ENCODE measurements at regions not wholly inside any gene's neighbourhood (a gene's known extent, or its start where the extent isn't known, plus 50 kb on each side); places are given as distances from the start of the nearest gene placed in this dataset.
A peak's percentile ranks its signal among the peaks of the same experiment; 100 is the strongest.

DNA sequence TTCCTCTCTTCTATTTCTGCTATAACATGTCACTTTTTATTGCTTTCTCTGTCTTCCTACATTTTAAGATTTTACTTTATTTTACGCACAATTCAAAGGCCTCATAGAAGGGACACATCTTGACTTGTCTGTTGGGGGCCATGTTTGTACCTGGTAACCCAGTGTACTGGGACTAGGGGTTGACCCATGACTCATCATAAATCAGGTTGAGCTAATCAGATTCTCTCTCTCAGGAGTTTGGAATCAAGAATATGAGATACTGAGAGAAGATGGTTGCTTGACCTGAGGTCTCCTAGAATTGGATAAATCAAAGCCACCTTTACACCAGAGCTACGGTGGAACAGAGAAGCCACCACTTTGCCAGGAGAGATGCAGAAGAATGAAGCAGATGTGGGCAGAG, 153.0 kb downstream of the UXS1 start:
- no peak for DNase-seq

DNA sequence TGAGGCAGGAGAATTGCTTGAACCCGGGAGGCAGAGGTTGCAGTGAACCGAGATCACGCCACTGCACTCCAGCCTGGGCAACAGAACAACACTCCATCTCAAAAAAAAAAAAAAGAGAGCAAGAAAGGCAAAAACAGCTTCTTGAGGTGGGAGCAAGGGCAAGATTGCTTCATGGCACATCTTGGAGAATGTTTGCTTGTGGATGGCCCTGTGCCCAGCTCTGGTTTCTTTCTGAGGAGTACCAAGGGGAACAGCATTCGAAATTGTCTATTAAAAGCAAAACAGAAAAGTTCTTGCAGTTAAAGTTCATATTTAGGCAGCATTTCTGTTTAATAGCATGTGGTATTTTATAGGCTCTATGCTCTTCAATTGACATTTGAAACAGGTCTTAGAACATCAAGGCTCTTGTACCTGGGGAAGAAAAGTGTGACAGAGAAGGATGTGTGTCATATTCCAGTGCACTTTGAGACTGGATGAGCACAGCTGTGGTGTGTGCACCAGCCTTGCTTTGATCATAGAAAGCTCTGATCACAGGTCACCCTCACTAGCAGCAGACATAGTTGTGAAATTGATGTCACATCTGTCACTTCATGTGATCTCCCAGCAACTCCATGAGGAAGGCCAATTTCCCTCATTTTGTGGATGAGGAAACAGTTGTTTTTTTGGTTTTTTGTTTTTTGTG, 154.3 kb downstream of the UXS1 start:
- peak; percentile 4 for DNase-seq

DNA sequence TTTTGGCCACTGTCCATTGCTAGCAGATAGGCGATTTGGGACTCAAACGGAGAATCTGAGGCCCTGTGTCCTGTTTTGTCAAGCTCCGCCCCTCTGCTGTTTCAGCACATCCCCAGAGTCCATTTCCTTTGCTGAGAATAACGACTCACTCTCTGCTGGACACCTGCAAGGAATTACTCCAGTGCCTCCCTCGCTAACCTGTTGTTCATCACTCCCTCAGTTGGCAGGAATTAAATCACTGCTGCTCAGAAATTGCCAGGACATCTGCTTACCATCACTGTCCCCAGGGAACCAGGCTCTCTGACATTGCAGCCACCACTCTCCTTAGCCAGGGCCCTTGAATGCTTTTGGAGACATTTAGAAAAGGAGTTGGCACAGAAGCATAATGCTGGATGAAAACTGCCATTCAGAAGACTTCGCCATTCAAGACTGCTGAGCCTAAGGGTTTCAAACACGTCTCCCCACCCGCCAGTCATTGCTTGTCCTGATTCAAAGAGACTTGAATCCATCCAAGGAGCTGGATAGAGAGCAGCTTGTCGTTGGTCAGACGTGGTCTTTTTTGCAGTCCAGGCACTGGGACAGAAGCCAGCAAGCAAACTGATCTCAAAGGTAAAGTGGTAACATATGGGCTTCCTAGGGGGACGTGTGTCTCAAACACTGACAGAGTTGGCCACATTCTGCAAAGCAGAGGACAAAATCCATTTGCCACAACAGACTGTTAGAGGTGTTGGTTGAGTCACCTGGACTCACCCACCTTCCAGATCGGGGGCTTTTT, 155.3 kb downstream of the UXS1 start:
- DNase-seq, result peak; percentile 4

DNA sequence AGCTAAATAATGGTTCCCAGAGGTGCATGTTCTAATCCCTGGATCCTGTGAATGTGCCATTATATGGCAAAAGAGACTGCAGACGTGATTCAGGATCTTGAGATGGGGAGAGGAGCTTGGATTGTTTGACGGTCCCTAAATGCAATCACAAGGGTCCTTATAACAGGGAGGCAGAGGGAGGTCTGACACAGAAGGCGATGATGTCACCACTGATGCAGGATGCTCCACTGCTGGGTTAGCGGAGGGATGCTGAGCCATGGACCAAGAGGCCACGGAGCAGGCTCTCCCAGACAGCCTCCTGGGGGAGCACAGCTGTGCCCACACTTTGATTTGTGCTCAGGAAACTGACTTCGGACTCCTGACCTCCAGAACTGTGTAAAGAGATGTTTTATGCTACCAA, 156.2 kb downstream of the UXS1 start:
- DNase-seq, result no peak

DNA sequence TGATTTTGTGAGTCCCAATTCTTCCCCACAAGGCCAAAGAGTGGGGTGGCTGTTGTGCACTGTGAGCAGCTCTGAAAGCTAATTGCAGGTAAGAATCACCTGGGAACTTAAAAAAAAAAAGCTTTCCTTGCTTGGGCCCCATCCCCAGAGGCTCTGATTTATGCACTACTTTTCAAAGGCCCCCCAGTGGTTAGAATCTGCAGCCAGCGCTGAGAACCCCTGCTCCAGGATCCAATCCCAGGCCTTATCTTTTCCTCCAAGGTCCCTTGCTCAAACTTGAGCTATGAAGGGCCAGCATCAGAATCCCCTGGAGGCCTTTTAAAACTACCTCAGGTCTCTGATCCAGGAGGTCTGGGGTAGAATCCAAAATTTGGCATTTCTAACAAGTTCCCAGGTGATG, 156.8 kb downstream of the UXS1 start:
- no peak for DNase-seq

DNA sequence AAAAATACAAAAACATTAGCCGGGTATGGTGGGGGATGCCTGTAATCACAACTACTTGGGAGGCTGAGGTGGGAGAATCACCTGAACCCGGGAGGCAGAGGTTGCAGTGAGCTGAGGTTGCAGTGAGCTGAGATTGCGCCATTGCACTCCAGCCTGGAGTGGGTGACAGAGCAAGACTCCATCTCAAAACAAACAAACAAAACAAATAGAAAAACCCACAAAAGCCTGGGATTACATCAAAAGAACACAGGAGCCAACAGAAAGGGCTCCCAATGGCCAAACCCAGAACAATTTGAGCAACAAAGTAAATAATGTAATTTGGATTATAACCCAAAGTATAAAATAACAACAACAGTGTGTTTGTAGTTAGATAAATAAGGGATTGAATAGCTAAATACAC, 159.8 kb downstream of the UXS1 start:
- DNase-seq, result no peak

DNA sequence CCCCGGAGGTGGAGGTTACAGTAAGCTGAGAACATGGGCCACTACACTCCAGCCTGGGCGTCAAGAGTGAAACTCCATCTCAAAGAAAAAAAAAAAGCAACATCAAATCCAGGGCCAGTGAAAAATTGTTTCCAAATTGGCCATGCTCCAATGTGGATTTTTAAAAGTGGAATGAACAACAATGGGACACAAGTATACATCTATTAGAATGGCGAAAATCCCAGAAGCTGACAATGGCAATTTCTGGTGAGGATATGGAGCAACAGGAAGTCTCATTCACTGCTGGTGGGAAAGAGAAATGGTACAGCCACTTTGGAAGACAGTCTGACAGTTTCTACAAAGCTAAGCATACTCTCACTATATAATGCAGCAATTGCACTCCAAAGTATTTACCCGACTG, 161.4 kb downstream of the UXS1 start:
- no peak for DNase-seq

DNA sequence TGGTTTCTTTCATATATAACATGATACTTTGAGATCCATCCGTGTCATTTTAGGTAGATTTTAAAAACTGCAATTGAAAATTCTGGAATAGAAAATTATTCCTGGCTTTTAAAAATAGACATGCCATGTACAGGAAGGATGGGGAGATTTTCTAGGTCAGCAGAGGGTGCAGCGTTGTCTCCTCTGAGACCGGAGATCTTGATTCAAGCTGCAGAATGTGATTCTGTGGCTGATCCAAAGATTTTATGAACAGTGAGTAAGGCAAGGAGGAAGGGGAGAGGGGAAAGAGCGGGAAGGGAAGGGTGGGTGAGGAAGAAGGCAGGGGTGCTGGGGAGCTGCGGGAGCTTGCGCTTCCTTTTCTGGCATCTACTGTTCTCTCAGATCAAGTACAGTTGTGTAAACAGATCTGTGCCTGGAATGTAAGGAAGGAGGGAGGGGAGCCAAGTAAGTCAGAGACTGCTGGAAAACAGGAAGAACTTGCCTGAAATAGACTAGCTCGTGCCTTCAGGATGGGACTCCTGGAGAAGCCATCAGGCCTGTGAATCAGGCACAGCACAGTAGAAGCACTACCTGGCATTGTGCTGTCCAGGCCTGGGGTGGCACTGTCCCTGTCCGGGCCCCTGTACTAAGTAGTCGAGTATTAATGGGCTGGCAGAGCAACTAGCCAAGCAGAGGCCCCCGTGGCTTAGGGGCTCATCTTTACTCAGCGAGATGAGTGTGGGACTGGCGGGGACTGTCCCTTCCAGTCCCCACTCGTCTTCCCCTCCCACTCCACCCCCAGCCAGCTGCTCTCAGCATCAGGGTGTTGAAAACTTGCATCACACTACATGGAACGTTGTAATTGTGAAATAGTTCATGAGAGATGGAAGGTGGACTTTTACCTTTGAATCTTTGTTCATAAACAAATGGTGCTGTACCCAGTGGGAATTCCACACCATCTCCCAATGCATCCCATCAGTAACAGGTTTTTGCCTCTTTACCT, 163.5 kb downstream of the UXS1 start:
- DNase-seq, result no peak

DNA sequence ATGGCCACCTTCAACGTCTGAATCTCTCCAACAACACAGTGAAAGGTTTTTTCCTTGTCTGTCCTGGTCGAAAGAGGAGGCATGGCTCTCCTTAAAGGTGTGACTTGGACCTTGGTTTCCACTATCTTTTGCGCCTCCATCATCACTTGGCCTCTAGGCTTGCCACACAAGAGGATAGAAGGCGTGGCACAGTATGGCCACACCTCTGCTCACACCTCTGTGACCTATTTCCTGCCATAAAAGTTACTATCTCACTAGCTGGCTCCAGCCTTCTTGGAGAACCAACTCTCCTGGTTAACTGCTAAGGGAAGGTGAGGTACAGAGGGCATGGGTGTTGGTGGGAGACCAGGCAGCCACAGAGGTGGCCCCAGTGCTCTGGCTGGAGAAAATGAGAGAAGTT, 165.9 kb downstream of the UXS1 start:
- no peak for DNase-seq

DNA sequence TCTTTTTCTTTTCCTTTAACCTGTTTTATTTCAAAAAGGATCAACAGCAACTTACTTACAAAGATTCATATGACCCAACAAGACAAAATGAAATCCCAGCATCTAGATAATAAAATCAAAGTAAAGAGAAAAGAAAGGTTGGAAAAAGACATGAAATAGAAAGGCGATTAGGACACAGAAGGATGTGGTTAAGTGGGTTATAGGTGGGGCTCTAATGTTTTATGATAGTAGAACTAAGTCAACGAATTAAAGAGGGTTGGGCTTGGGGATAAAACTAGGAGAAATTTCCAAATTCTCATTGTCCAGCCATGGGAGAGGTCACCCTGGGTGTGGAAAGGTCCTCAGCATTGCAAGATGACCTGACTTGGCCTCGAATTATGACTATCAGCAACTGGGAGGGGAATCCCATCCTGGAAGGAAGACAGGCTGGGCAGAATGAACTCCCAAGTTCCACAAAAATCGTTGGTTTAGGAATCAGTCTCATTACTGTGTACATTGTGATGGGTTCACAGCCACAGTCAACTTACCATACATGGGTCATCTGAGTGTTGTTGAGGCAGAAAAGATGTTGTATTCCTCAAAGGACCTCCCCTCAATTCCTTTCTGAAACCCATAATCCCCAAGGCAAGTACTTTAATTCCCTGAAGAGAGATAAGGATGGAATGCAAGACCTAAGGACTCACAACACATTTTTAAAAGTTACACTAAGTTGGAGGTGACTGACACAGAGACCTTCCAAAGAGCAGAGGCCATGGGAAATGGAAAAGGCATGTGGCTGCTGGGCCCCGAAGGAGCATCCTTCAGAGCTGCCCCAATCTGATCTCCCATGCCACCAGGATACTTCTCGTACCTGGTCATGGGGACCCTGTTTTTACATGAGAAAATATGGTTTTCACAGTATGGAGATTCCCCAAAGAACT, 167.6 kb downstream of the UXS1 start:
- no peak for DNase-seq

DNA sequence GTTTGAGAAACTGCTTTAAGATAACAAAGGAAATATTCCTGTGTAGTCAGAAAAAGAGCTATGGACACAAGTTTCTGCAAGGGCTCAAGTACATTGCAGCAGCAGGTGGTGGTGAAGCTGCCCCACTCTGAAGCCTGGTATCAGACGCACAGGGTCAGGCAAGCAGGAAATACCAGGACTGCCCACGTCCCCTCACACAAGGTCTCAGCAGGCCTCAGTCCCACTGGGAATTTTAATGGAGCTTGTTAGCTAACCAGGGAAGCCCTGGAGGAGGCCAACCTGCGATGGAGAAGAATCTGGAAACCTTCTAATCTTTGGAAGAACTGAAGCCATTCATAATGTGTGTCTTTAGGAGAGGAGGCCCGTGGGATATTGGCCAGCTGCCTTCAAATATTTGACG, 168.3 kb downstream of the UXS1 start:
- DNase-seq, result no peak

DNA sequence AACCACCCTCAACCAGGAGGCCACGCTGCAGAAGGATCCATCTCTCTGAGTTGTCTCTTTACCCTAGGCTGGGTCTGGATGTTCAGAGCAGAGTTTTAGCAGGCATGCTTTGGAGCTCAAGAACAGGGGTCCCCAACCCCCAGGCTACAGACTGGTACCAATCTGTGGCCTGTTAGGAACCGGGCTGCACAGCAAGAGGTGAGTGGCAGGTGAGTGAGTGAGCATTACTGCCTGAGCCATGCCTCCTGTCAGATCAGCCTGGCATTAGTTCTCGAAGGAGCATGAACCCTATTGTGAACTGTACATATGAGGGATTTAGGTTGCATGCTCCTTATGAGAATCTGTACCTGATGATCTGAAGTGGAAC, 172.5 kb downstream of the UXS1 start:
- no peak for DNase-seq

DNA sequence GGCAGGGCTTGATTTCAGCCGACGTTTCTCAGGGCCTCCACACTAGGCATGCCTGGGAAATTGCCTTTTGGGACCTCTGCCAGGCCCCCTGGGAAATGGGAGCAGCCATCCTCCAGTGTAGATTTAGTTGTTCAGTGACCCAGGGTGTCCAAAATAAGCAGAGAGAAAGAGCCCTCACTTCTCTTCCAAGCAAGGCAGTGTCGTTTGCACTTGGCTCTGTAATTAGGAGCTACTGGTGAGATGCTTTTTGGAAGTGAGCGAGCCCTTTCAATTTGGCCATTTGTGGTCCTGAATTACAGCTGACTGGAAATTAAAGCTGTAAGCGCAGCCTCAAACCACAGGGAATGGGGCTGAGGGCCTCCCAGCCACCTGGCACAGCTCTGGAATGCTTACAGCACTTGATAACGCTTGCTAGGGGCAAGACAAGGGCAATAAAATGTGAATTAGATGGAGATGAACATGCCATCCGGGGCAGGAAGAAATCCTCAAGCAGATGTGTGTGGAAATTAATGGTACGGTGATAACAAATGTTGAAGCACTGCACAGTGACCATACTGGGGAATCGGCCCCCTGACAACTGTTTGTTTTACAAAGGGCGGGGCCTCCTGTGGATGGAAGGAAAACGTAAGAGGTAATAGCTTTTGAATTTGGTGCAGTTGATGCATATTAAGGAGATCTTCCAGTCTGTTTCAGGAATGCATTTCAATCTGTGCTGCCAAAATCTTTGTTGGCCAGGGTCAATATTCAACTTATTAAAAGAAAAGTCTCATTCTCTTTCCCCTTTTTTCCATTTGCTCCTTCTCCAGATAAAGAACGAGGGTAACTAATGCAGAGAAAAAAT, 173.1 kb downstream of the UXS1 start:
- DNase-seq, result peak; percentile 88

DNA sequence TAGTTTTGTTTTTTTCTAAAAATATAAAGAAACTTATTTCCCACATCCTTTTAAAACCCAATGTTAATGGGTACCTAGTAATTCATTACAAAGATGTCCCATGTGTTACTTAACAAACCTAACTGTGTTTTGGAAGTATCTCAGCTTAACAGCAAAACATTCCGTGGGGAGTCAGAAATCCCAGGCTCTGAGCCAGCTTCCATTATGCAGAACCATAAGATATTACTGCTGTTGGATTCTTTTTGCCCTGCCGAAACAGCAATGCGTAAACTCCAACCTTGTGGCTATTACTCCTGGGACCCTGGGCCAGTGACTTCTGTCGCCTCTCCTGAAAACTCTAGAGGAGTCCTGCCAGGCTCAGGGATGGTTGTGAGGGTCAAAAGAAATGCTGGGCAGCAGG, 174.1 kb downstream of the UXS1 start:
- peak; percentile 49 for DNase-seq

DNA sequence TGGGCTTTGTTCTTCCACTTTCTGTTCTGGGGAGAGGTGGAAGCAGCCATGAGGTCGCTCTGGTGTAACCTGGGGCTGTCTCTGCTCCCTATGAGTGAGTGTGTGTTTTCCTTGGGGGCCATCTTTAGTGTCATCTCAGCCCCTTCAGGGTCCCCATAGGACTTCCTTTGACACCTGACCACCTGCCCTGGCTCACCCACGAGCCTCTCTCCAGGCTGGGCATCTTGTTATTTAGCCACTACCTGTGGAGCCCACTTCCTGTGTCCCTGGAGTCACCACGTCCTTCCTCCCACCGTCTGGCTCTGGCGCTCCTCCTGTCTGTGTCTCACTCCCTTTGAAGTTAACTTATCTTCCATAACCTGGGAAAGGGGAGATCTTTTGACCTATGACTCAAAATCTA, 176.0 kb downstream of the UXS1 start:
- DNase-seq, result no peak

DNA sequence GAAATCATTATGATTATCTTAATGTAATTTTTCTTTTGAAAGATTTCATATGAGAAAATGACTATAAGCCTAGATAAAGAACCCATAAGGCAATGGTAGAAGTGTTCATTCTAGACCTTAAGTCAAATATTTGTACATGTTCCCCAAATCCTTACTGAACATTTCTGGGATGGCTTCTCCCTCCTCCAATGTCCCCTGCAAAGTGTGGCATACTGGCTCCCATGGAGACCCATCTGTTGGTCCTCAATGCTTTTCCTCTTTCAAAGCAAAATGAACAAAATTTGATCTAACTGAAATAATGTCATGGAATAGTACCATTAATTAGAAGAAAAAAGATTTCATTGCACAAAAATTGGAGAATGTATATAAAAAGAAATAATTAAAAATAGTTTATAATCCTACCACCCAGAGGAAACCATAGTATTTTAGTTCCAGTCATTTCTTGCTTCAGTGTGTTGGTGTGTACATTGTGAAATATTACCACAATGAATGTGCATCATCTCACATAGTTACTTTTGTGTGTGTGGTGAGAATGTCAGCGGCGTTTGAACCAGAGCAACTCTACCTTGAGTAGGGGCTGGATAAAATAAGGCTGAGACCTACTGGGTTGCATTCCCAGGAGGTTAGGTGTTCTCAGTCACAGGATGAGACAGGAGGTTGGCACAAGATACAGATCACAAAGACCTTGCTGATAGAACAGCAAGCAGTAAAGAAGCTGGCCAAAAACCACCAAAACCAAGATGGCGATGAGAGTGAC, 181.3 kb downstream of the UXS1 start:
- no peak for DNase-seq

DNA sequence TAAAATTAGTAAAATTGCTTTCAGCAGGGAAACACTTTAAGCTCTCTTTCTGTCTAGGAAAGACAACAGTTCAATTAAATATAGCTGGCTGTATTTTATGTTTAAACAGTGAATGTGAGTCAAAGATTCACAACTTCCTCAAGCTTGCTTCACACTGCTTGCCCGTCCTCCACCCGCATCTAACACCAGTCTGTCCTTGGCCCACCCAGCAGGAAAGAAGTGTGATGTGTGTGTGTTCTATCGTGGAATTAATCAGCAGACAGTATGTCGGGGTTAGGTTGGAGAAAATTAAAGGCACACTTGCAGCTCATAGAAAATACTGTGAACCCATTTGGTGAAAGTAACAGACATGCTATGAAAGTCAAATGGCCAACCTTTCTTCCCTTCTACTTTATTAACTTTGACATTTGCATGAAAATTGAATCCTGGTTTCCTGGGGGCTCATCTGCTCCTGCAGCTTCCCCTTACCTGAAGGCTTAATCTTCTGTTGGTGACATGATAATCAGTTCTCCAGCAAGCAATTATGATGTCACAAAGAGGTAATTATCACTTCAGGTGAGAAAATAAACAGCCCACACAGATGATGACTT, 182.0 kb downstream of the UXS1 start:
- no peak for DNase-seq

DNA sequence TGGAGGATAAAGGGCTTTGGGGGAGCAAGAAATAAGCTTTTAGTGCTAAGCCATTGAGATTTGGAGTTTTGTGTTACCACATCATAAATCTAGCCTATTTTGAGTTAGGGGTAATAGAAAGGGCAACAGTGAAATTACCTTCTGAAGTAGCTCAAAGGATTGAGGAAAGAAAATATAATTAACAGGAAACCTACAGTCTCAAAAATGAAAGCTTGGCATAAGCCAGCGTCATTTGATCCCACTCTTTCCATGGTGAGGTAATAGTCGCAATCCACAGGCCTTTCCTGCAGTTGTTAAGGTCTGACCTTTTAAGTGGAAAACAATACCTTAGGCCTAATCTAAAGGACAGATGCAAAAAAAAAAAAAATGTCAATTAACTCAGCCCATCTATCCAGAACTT, 182.7 kb downstream of the UXS1 start:
- no peak for DNase-seq

DNA sequence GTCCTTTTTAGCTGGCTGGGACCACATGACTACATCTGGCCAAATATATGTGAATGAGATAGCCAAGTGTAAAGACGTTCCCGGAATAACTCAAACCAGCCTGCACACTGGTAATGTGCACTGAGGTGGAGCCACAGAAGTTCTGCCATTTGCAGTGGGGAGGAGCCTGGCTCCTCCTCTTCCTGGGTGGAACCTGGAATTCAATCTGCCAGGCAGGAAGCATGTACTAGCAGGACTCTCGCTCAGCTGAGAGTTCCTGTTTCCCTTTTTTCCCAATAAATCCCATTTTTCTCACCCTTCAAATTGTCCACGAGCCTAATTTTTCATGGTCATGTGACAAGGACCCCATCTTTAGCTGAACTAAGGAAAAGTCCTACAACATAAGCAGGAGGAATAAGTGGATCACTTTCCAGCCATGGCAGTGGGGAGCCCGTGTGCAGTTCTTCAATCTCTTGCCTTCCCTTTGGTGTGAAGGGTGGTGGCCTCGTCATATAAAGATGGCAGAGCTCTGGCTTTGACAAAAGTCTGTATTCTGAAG, 183.2 kb downstream of the UXS1 start:
- DNase-seq, result no peak

DNA sequence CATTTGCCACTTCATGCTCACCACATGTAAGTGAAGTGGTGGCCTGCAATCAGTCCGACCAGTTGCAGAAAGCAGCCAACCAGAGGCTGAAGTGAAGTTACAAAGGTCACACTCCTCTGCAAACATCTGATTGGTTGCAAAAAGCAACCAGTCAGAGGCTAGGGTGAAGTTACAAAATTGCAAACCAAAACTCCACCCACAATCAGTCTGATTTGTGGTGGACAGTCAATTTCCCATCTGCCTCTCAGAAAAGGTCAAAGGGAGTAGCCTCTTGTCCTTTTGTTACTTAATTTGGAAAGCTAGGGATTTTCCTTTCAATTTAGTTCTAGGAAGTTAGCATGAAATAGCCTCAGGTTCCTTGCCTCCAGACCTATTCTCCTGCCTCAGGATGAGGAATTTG, 185.0 kb downstream of the UXS1 start:
- no peak for DNase-seq
